ENCODE measurements at regions not wholly inside any gene's neighbourhood (a gene's known extent, or its start where the extent isn't known, plus 50 kb on each side); places are given as distances from the start of the nearest gene placed in this dataset.

DNA sequence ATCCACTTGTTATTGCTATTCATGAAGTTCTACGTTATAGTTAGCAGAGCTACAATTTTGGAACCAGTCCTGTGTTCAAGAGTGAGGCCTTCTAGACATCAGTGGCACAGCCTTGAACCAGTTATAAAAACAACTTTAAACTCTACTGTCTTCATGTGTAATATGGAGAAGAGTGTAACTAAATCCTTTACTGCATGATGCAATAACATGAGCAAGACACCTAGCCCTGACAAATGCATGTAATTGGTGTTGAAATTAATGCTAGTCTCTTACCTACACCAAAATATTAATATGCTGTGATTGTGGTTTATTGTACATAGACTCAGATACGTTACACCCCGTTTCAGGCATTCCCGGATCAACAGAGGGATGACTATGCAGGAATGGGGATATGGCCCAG, 654.6 kb downstream of the IRX1 start:
- TF ChIP-seq, protein P1, sequence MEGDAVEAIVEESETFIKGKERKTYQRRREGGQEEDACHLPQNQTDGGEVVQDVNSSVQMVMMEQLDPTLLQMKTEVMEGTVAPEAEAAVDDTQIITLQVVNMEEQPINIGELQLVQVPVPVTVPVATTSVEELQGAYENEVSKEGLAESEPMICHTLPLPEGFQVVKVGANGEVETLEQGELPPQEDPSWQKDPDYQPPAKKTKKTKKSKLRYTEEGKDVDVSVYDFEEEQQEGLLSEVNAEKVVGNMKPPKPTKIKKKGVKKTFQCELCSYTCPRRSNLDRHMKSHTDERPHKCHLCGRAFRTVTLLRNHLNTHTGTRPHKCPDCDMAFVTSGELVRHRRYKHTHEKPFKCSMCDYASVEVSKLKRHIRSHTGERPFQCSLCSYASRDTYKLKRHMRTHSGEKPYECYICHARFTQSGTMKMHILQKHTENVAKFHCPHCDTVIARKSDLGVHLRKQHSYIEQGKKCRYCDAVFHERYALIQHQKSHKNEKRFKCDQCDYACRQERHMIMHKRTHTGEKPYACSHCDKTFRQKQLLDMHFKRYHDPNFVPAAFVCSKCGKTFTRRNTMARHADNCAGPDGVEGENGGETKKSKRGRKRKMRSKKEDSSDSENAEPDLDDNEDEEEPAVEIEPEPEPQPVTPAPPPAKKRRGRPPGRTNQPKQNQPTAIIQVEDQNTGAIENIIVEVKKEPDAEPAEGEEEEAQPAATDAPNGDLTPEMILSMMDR (IDR thresholded peaks at IDR 0.05): no peak
- TF ChIP-seq POLR2A (IDR thresholded peaks at IDR 0.05): no peak
- no peak for TF ChIP-seq POLR2AphosphoS5 (IDR thresholded peaks at IDR 0.05)
